Stimulated activated CD8-positive, alpha-beta memory T cell treated with anti-CD3 and anti-CD28 coated beads, Interleukin-7, amount 100 ng/mL, for 4 hours (primary cell): ENCODE measurements at regions not wholly inside any gene's neighbourhood (a gene's known extent, or its start where the extent isn't known, plus 50 kb on each side); places are given as distances from the start of the nearest gene placed in this dataset.

Experiments used
- DNase-seq, 2 donors: peaks; one replicate each; pipeline ENCODE4 v3.0.0-alpha.2; 2020; ENCODE audit warnings: low read depth in 2 of 2

DNA sequence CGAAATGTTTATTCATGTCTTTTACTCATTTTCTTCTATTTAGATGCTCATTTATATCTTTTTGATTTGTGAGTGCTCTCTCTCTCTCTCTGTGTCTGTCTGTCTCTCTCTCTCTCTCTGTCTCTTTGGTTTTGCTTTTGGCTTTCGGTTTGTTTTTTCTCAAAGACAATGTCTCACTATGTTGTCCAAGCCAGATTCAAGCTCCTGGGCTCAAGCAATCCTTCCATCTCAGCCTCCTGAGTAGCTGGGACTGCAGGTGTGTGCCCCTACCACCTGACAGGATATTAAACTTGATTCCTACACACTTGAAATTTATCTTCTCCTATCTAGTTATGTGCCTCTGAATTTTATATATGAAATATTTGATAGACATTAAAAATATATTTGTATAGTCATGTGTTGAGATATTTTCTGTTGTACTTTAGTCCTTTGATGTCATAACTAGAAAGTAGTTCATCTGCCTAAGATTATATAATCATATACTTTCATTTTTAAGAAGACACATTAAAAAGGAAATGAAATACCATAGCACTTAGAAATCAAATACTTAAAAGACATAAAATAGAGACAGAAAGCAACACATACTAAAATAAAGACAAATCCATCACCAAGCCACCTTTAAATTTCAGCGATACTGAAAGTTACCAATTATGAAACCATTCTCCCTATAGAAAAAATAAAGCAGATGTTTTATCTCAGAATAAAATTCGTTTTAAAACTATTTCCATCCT, 68.1 kb upstream of the SFMBT2 start:
- no peak for DNase-seq

- DNase-seq = no peak
Measured at GRCh38 chr10:7477538-7478334, 66.9 kb upstream of the SFMBT2 start.

- no peak for DNase-seq
Measured at GRCh38 chr10:7475939-7476338, 65.1 kb upstream of the SFMBT2 start.

- DNase-seq = no peak
Measured at GRCh38 chr10:7475046-7475911, 64.4 kb upstream of the SFMBT2 start.

DNA sequence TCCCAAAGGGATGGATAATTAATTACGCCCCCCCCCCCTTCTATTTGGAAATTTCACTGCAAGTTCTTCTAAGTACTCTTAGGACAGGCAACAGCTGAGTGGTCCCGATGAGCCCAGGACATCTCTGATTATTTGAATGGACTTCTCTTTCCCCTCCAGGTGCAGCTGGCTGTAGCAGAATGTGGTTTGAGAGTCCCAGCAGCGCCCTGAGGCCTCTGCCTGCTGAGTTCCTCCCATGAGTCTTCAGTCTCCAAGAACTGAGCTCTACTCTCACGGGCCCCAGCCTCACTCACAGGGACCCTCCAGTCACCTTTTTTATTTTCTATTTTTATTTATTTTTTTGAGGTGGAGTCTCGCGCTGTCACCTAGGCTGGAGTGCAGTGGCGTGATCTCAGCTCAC, 63.6 kb upstream of the SFMBT2 start:
- DNase-seq = no peak

GRCh38 chr10:7473474-7473873, 62.6 kb upstream of the SFMBT2 start:
- no peak for DNase-seq

GRCh38 chr10:7471720-7472367, 61.0 kb upstream of the SFMBT2 start:
- DNase-seq = no peak

DNA sequence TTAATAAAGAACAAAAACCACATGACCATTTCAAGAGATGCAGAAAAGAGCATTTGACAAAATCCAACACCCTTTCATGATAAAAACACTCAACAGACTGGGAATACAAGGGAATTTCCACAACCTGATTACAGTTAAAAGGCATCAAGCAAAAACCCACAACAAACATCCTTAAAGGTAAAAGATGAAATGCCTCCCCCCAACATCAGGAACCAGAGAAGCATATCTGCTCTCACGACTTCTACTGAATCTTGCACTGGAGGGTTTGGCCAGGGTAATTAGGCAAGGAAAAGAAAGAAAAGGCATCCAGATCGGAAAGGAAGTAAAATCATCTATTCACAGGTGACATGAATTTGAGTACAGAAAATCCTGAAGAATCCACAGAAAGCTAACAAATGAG, 59.5 kb upstream of the SFMBT2 start:
- DNase-seq = no peak

DNA sequence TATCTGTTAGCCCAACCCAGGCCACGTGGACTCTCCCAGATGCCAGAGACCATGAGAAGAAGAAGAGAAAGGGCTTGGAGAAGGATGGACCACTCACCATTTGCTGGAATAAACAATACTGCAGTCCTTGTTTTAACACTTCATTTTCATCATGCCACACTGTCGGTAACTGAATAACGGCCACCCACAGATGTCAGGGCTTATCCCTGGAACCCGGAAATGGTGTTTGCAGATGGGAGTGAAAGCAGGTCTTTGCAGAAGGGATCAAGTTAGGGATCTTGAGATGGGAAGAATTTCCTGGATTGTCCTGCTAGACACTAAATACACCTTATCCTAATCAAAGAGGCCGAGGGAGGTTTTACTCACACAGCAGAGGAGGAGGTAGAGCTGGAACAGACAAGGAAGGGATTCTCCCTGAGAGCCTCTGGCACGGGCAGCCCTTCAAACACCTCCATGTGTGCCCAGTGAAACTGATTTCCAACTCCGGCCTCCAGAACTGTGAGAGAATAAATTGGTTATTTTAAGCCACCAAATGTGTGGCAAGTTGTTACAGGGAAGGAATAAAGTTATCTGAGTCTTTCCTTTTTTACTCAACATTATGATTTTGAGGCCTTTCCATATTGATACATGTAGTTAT, 56.3 kb upstream of the SFMBT2 start:
- DNase-seq = no peak

DNA sequence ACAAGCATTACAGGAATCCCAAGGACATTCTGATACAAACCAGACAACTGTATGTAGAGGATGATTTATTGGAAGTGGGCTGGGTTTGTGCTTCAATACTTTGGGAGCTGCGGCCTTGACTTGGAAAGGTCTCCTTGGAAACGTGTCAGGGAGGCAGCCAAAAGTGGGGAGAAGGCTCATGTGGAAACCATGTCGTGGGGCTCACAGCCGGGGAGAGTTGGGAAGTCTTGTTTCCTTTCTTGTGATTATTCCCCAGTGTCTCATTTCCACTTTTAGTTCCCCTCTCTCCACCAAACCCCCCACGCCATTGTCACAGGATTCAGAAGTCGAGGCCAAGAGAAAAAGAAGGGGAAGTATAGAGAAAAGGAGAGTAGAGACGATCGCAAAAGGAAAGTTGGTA, 53.9 kb upstream of the SFMBT2 start:
- no peak for DNase-seq
